H1 (cell line): ENCODE measurements at regions not wholly inside any gene's neighbourhood (a gene's known extent, or its start where the extent isn't known, plus 50 kb on each side); places are given as distances from the start of the nearest gene placed in this dataset.

ENCODE experiments used
- CTCF ChIA-PET: fragments of 300-600 bp; sonication (Branson Sonifier 250); formaldehyde crosslinking; loops from one replicate; lab custom pipeline; 2021; ENCODE audit not compliant: partially characterized antibody; lab: Charles Lee
- POLR2A ChIA-PET: fragments of 300-600 bp; sonication (Branson Sonifier 250); formaldehyde crosslinking; loops from one replicate; lab custom pipeline; 2021; ENCODE audit warnings: inconsistent platforms; ENCODE audit not compliant: partially characterized antibody; lab: Charles Lee
- DNase-seq, 2 experiments: peaks; one replicate each; pipeline versions ENCODE4 v3.0.0 to v3.0.0-alpha.2; 2010 to 2022; ENCODE audit warnings: low spot score in 2 of 2, low read depth in 1 of 2, mixed read lengths in 1 of 2
- FAIRE-seq: peaks from 2 replicates; lab custom pipeline; 2011; peaks lifted over from hg19 to GRCh38; lab: Jason Lieb, UNC
- H2AFZ ChIP-seq: 2 replicates; pipeline ENCODE4 v1.8.1; 2012; ENCODE audit warnings: low read length, inconsistent platforms
- H2AK5ac ChIP-seq: 2 replicates; pipeline ENCODE4 v1.6.1; 2013; ENCODE audit warnings: low read depth, low read length
- H2BK120ac ChIP-seq: replicated peaks from 2 replicates; pipeline ENCODE3; 2013; ENCODE audit warnings: low read depth, low read length, inconsistent platforms
- H2BK12ac ChIP-seq: 2 replicates; pipeline ENCODE4 v1.6.1; 2013; ENCODE audit warnings: low read depth, low read length
- H2BK15ac ChIP-seq: 2 replicates; pipeline ENCODE4 v1.6.1; 2013; ENCODE audit warnings: low read length
- H2BK20ac ChIP-seq: 2 replicates; pipeline ENCODE4 v1.6.1; 2013; ENCODE audit warnings: low read length
- H2BK5ac ChIP-seq: 2 replicates; pipeline ENCODE4 v1.6.1; 2013; ENCODE audit warnings: low read depth, low read length
- H3K14ac ChIP-seq: 2 replicates; pipeline ENCODE4 v1.6.1; 2013; ENCODE audit warnings: inconsistent platforms; ENCODE audit not compliant: insufficient read length
- H3K18ac ChIP-seq: 2 replicates; pipeline ENCODE4 v1.6.1; 2013; ENCODE audit warnings: low read length; ENCODE audit errors: extremely low read depth
- H3K23ac ChIP-seq: 2 replicates; pipeline ENCODE4 v1.6.1; 2013; ENCODE audit warnings: inconsistent platforms; ENCODE audit not compliant: insufficient read length
- H3K23me2 ChIP-seq: 2 replicates; pipeline ENCODE4 v1.6.1; 2013; ENCODE audit warnings: low read depth, low read length
- H3K27ac ChIP-seq: 2 replicates; pipeline ENCODE4 v1.6.1; 2011; ENCODE audit warnings: low read depth, low read length, inconsistent platforms
- H3K27me3 ChIP-seq, 4 experiments: replicated peaks in 1 of 4; 1 replicate in 1 of 4; 2 replicates in 3 of 4; pipeline versions ENCODE4 v1.6.1 to v1.8.1; 2011 to 2013; ENCODE audit warnings: low read length in 3 of 4, mild to moderate bottlenecking in 3 of 4, inconsistent platforms in 2 of 4, mixed read lengths in 2 of 4, moderate library complexity in 1 of 4; ENCODE audit not compliant: control insufficient read depth in 3 of 4, insufficient read depth in 3 of 4; ENCODE audit errors: extremely low read depth in 1 of 4
- H3K36me3 ChIP-seq, 4 experiments: 2 replicates each; pipeline versions ENCODE4 v1.6.1 to v1.8.1; 2011 to 2013; ENCODE audit warnings: mild to moderate bottlenecking in 4 of 4, low read length in 3 of 4, moderate library complexity in 2 of 4, control low read depth in 1 of 4, inconsistent platforms in 1 of 4; ENCODE audit not compliant: insufficient read depth in 4 of 4, control insufficient read depth in 2 of 4
- H3K4ac ChIP-seq: replicated peaks from 2 replicates; pipeline ENCODE3; 2013; ENCODE audit warnings: low read length, low read depth, mixed read lengths, inconsistent platforms; ENCODE audit not compliant: insufficient read length
- H3K4me1 ChIP-seq, 4 experiments: replicated peaks in 1 of 4; 1 replicate in 1 of 4; 2 replicates in 3 of 4; pipeline versions ENCODE4 v1.6.1 to v1.8.1; 2011 to 2013; ENCODE audit warnings: low read length in 3 of 4, inconsistent platforms in 2 of 4, mixed read lengths in 1 of 4; ENCODE audit not compliant: insufficient read depth in 4 of 4, control insufficient read depth in 3 of 4
- H3K4me2 ChIP-seq, 2 experiments: 2 replicates each; pipeline versions ENCODE4 v1.6.1 to v1.8.1; 2011 to 2013; ENCODE audit warnings: low read depth in 2 of 2, low read length in 2 of 2, control low read depth in 1 of 2, inconsistent platforms in 1 of 2, mild to moderate bottlenecking in 1 of 2; ENCODE audit not compliant: insufficient read depth in 1 of 2
- H3K4me3 ChIP-seq, 4 experiments: fragments of 200-600, 300-600 bp in 1 of 4; sonication (generic), shearing (Covaris generic), sonication (Bioruptor Twin) in 1 of 4; 2 replicates each; pipeline versions ENCODE4 v1.5.1 to v1.8.1; 2011 to 2016; ENCODE audit warnings: low read length in 4 of 4, low read depth in 3 of 4, control low read depth in 2 of 4, inconsistent platforms in 2 of 4, mild to moderate bottlenecking in 2 of 4, mixed read lengths in 1 of 4, moderate library complexity in 1 of 4; ENCODE audit not compliant: insufficient read depth in 2 of 4; ENCODE audit errors: extremely low read depth in 1 of 4
- H3K56ac ChIP-seq: replicated peaks from 2 replicates; pipeline ENCODE3; 2013; ENCODE audit warnings: low read depth, mild to moderate bottlenecking, mixed read lengths, low read length, inconsistent platforms; ENCODE audit not compliant: insufficient read length
- H3K79me1 ChIP-seq: 2 replicates; pipeline ENCODE4 v1.6.1; 2013; ENCODE audit warnings: low read depth, low read length, control low read depth
- H3K79me2 ChIP-seq, 2 experiments: 2 replicates each; pipeline versions ENCODE4 v1.6.1 to v1.8.1; 2012 to 2013; ENCODE audit warnings: low read length in 2 of 2, mild to moderate bottlenecking in 2 of 2, inconsistent platforms in 1 of 2; ENCODE audit not compliant: insufficient read depth in 2 of 2, control insufficient read depth in 1 of 2
- H3K9ac ChIP-seq, 4 experiments: replicated peaks in 1 of 4; 1 replicate in 1 of 4; 2 replicates in 3 of 4; pipeline versions ENCODE4 v1.6.1 to v1.8.1; 2011 to 2013; ENCODE audit warnings: low read depth in 3 of 4, low read length in 3 of 4, control low read depth in 2 of 4, mild to moderate bottlenecking in 2 of 4, moderate library complexity in 2 of 4, inconsistent platforms in 1 of 4; ENCODE audit errors: extremely low read depth in 1 of 4
- H3K9me3 ChIP-seq, 2 experiments: 2 replicates each; pipeline versions ENCODE4 v1.6.1 to v1.8.1; 2012 to 2013; ENCODE audit warnings: mild to moderate bottlenecking in 2 of 2, moderate library complexity in 2 of 2, control low read depth in 1 of 2, inconsistent platforms in 1 of 2, low read depth in 1 of 2, low read length in 1 of 2, mixed read lengths in 1 of 2; ENCODE audit not compliant: insufficient read depth in 2 of 2
- H4K20me1 ChIP-seq, 2 experiments: replicated peaks in 1 of 2; 2 replicates each; pipeline versions ENCODE3 to v1.8.1; 2011 to 2013; ENCODE audit warnings: inconsistent platforms in 2 of 2, low read length in 2 of 2, mild to moderate bottlenecking in 1 of 2; ENCODE audit not compliant: insufficient read depth in 2 of 2, control insufficient read depth in 1 of 2
- H4K5ac ChIP-seq: 2 replicates; pipeline ENCODE4 v1.6.1; 2013; ENCODE audit warnings: low read length, low read depth, mixed read lengths, inconsistent platforms; ENCODE audit not compliant: insufficient read length
- H4K8ac ChIP-seq: 2 replicates; pipeline ENCODE4 v1.8.0; 2013; ENCODE audit warnings: mild to moderate bottlenecking, moderate library complexity, low read length, inconsistent platforms; ENCODE audit not compliant: insufficient read depth; ENCODE audit errors: extremely low read depth
- H4K91ac ChIP-seq: replicated peaks from 2 replicates; pipeline ENCODE3; 2013; ENCODE audit warnings: low read length, mixed read lengths, inconsistent platforms; ENCODE audit not compliant: insufficient read length
- CHD7 ChIP-seq: fragments of 300-600 bp; sonication (generic); IDR thresholded peaks from 2 replicates; pipeline ENCODE4 v1.7.1; 2012; ENCODE audit warnings: low read length, moderate library complexity, mild to moderate bottlenecking, inconsistent platforms; ENCODE audit not compliant: insufficient replicate concordance
- WGBS, 2 experiments: shearing (Covaris generic) in 1 of 2; methylation state at CpG; one replicate each; pipeline versions ENCODE4 v1.1.6 to v1.1.7; 2013 to 2015; ENCODE audit warnings: low lambda C conversion rate in 2 of 2, mixed read lengths in 2 of 2, inconsistent platforms in 1 of 2, low coverage in 1 of 2, missing lambda C conversion rate in 1 of 2; ENCODE audit not compliant: insufficient replicate concordance in 2 of 2, insufficient coverage in 1 of 2, insufficient read length in 1 of 2; ENCODE audit errors: extremely low coverage in 1 of 2, missing lambda C conversion rate in 1 of 2; 5-methylcytosine and 5-hydroxymethylcytosine counted together

GRCh38 chr13:107806726-107807125, 408.6 kb downstream of the LIG4 start:
- H3K9me3 ChIP-seq, result no peaks in the 10 kb centered on the region
- H3K23me2 ChIP-seq, result no peaks in the 10 kb centered on the region
- H3K4me1 ChIP-seq, result peaks cover 0 to under 1% (median 0%) of the 10 kb centered on the region in 4 experiments; a peak in 2 of 7 replicates
- H3K14ac ChIP-seq, result no peak overlapping the region
- H3K79me1 ChIP-seq, result no peaks in the 10 kb centered on the region
- no peak overlapping the region for H3K23ac ChIP-seq
- no peak overlapping the region for H3K4me3 ChIP-seq
- H2BK120ac ChIP-seq, result no peak overlapping the region
- no peak overlapping the region for H4K5ac ChIP-seq
- FAIRE-seq, result no peak
- H2BK5ac ChIP-seq, result no peak overlapping the region
- CTCF ChIA-PET, result no interaction called here
- H3K27ac ChIP-seq, result no peak overlapping the region
- H3K56ac ChIP-seq, result no peak overlapping the region
- H2AK5ac ChIP-seq, result no peak overlapping the region
- H4K91ac ChIP-seq, result no peak overlapping the region
- no peak overlapping the region for H2BK20ac ChIP-seq
- H3K27me3 ChIP-seq, result no peaks in the 10 kb centered on the region
- no peak overlapping the region for H2AFZ ChIP-seq
- H4K20me1 ChIP-seq, result no peaks in the 10 kb centered on the region
- TF ChIP-seq CHD7, result no peak
- TF ChIP-seq, all 59 proteins: peak for 0
- H3K36me3 ChIP-seq, result no peaks in the 10 kb centered on the region
- 93% methylated on average over 2 of the region's 2 CpGs; no CpG with 5 or more reads in 1 of the 2 experiments for WGBS, 2 experiments
- no peak overlapping the region for H3K18ac ChIP-seq
- no peak overlapping the region for H4K8ac ChIP-seq
- H3K79me2 ChIP-seq, result no peaks in the 10 kb centered on the region
- POLR2A ChIA-PET, result no interaction called here
- H3K9ac ChIP-seq, result no peak overlapping the region
- H3K4ac ChIP-seq, result no peak overlapping the region
- H3K4me2 ChIP-seq, result no peak overlapping the region
- H2BK12ac ChIP-seq, result no peak overlapping the region
- no peak overlapping the region for H2BK15ac ChIP-seq
- DNase-seq, result no peak
